Stomach (tissue), 8 donors: ENCODE measurements at regions not wholly inside any gene's neighbourhood (a gene's known extent, or its start where the extent isn't known, plus 50 kb on each side); places are given as distances from the start of the nearest gene placed in this dataset.

Experiments used
- DNase-seq, 2 donors: peaks; one replicate each; pipeline versions ENCODE4 v3.0.0 to v3.0.0-alpha.2; 2013 to 2019
- H3K27ac ChIP-seq, 5 donors: fragments of 200-600 bp in 4 of 5; sonication (generic) in 4 of 5; one replicate each; pipeline ENCODE4 v1.5.1; 2013 to 2019; ENCODE audit warnings: mild to moderate bottlenecking in 1 of 5, moderate library complexity in 1 of 5
- H3K27me3 ChIP-seq, 3 donors: fragments of 200-600 bp; sonication (generic); one replicate each; pipeline ENCODE4 v1.5.1; 2017 to 2019; ENCODE audit warnings: mixed run types in 1 of 3
- H3K36me3 ChIP-seq, 4 donors: fragments of 200-600 bp; sonication (generic); 1 replicate in 3 of 4; 2 replicates in 1 of 4; pipeline ENCODE4 v1.5.1; 2016 to 2019
- H3K4me1 ChIP-seq, 4 donors: fragments of 200-600 bp; sonication (generic); one replicate each; pipeline ENCODE4 v1.5.1; 2016 to 2019
- H3K4me3 ChIP-seq, 4 donors: fragments of 200-600 bp; sonication (generic) in 3 of 4; one replicate each; pipeline ENCODE4 v1.5.1; 2016 to 2019; ENCODE audit warnings: mild to moderate bottlenecking in 1 of 4
- H3K9me3 ChIP-seq, 4 donors: fragments of 200-600 bp; sonication (generic); one replicate each; pipeline ENCODE4 v1.5.1; 2016 to 2019
- EP300 ChIP-seq: sonication (generic); formaldehyde crosslinking; IDR thresholded peaks from one replicate; pipeline ENCODE4 v1.6.1; 2017; ENCODE audit warnings: antibody characterized with exemption
- POLR2A ChIP-seq, 4 donors: fragments of 450-650 bp; IDR thresholded peaks; one replicate each; pipeline ENCODE4 v1.6.1; 2016; ENCODE audit warnings: antibody characterized with exemption in 4 of 4, control low read depth in 2 of 4, mild to moderate bottlenecking in 1 of 4, moderate library complexity in 1 of 4
- POLR2AphosphoS5 ChIP-seq, 3 donors: sonication (generic); formaldehyde crosslinking; IDR thresholded peaks; one replicate each; pipeline ENCODE4 v1.6.1; 2016; ENCODE audit warnings: antibody characterized with exemption in 3 of 3
- WGBS, 5 donors: extraction: QIAGEN DNeasy Blood & Tissue Kit in 3 of 5; methylation state at CpG; one replicate each; pipeline versions ENCODE4 v1.1.5 to v1.1.7; 2013 to 2018; 5-methylcytosine and 5-hydroxymethylcytosine counted together
- intact Hi-C: fragments of 100-400 bp; cut with DNase I; formaldehyde crosslinking; loops from one replicate; pipeline ENCODE4 v1.15.1; 2023; ENCODE audit warnings: low total_unique reads
- TF ChIP-seq, protein P1 (sequence below), 7 experiments: fragments of 450-650 bp in 4 of 7; fragments of 200-600 bp in 3 of 7; sonication (generic) in 3 of 7; IDR thresholded peaks; one replicate each; pipeline ENCODE4 v1.5.1; 2016 to 2019; ENCODE audit warnings: antibody characterized with exemption in 7 of 7, control low read depth in 2 of 7, mild to moderate bottlenecking in 1 of 7
- donor health status: healthy with polysubstance abuse.
- donor health status: Bipolar disorder and iron deficiency.
- donor health status: healthy.

GRCh38 chrX:87896057-87896456, 378.5 kb downstream of the KLHL4 start:
- H3K27me3 ChIP-seq: no peaks in the 10 kb centered on the region
- no peak for DNase-seq
- no peak overlapping the region for H3K27ac ChIP-seq
- no peaks in the 10 kb centered on the region for H3K36me3 ChIP-seq
- intact Hi-C loops: no loop called here
- WGBS, 5 donors: 44 to 85% (median 72%) methylated on average over 1 of the region's 1 CpG
- H3K4me1 ChIP-seq: peaks cover 0 to 12% (median 0%) of the 10 kb centered on the region in 4 donors
- no peaks in the 10 kb centered on the region for H3K9me3 ChIP-seq
- TF ChIP-seq, protein P1, sequence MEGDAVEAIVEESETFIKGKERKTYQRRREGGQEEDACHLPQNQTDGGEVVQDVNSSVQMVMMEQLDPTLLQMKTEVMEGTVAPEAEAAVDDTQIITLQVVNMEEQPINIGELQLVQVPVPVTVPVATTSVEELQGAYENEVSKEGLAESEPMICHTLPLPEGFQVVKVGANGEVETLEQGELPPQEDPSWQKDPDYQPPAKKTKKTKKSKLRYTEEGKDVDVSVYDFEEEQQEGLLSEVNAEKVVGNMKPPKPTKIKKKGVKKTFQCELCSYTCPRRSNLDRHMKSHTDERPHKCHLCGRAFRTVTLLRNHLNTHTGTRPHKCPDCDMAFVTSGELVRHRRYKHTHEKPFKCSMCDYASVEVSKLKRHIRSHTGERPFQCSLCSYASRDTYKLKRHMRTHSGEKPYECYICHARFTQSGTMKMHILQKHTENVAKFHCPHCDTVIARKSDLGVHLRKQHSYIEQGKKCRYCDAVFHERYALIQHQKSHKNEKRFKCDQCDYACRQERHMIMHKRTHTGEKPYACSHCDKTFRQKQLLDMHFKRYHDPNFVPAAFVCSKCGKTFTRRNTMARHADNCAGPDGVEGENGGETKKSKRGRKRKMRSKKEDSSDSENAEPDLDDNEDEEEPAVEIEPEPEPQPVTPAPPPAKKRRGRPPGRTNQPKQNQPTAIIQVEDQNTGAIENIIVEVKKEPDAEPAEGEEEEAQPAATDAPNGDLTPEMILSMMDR (IDR thresholded peaks at IDR 0.05): no peak
- TF ChIP-seq POLR2AphosphoS5 (IDR thresholded peaks at IDR 0.05) (no peak), POLR2A (IDR thresholded peaks at IDR 0.05) (no peak), EP300 (no peak)
- no peak overlapping the region for H3K4me3 ChIP-seq

- Histone ChIP-seq H3K4me1 (peaks cover 0 to 12% (median 0%) of the 10 kb centered on the region in 4 donors), H3K27ac (no peak overlapping the region), H3K36me3 (no peaks in the 10 kb centered on the region), H3K27me3 (no peaks in the 10 kb centered on the region), H3K9me3 (no peaks in the 10 kb centered on the region), H3K4me3 (no peak overlapping the region)
- DNase-seq: no peak
- intact Hi-C loops: no loop called here
- no peak for TF ChIP-seq POLR2A (IDR thresholded peaks at IDR 0.05)
- TF ChIP-seq, protein P1 (IDR thresholded peaks at IDR 0.05): no peak
- no peak for TF ChIP-seq POLR2AphosphoS5 (IDR thresholded peaks at IDR 0.05)
- no peak for TF ChIP-seq EP300
- 64 to 81% (median 77%) methylated on average over 8 of the region's 8 CpGs for WGBS, 5 donors
Measured at GRCh38 chrX:87900320-87900908, 382.8 kb downstream of the KLHL4 start.

GRCh38 chrX:87901060-87901459, 383.5 kb downstream of the KLHL4 start:
- H3K9me3 ChIP-seq: no peaks in the 10 kb centered on the region
- peaks cover 0 to 12% (median 0%) of the 10 kb centered on the region in 4 donors for H3K4me1 ChIP-seq
- H3K27ac ChIP-seq: no peak overlapping the region
- WGBS, 5 donors: 35 to 55% (median 36%) methylated on average over 3 of the region's 3 CpGs
- no peaks in the 10 kb centered on the region for H3K36me3 ChIP-seq
- intact Hi-C loops: no loop called here
- TF ChIP-seq, protein P1 (IDR thresholded peaks at IDR 0.05): no peak
- peak in 1 of 2 donors; percentile 13 for DNase-seq
- no peak overlapping the region for H3K4me3 ChIP-seq
- no peaks in the 10 kb centered on the region for H3K27me3 ChIP-seq

- H3K27me3 ChIP-seq: no peaks in the 10 kb centered on the region
- DNase-seq: no peak
- no peaks in the 10 kb centered on the region for H3K36me3 ChIP-seq
- no peak overlapping the region for H3K27ac ChIP-seq
- H3K4me3 ChIP-seq: no peak overlapping the region
- 78 to 100% (median 95%) methylated on average over 2 to 5 of the region's 5 CpGs for WGBS, 5 donors
- no peak for TF ChIP-seq POLR2A (IDR thresholded peaks at IDR 0.05)
- TF ChIP-seq, protein P1 (IDR thresholded peaks at IDR 0.05): no peak
- TF ChIP-seq EP300: no peak
- no peak for TF ChIP-seq POLR2AphosphoS5 (IDR thresholded peaks at IDR 0.05)
- H3K9me3 ChIP-seq: peaks cover 0 to 6% (median 0%) of the 10 kb centered on the region in 4 donors
- intact Hi-C loops: no loop called here
- no peaks in the 10 kb centered on the region for H3K4me1 ChIP-seq
Measured at GRCh38 chrX:87914726-87915125, 397.1 kb downstream of the KLHL4 start.
